ENCODE measurements at regions not wholly inside any gene's neighbourhood (a gene's known extent, or its start where the extent isn't known, plus 50 kb on each side); places are given as distances from the start of the nearest gene placed in this dataset.
A peak's percentile ranks its signal among the peaks of the same experiment; 100 is the strongest.

- intact Hi-C loops (cut with micrococcal nuclease; ENCODE audit: unreplicated experiment) (no loop called here), in situ Hi-C loops (cut with MboI) (no loop called here)
- H3K27me3 ChIP-seq (replicated peaks in 1 of 2; ENCODE audit: control insufficient read depth in 2 of 2, insufficient read depth in 2 of 2, low read length in 1 of 2) = no peaks in the 10 kb centered on the region
- no peaks in the 10 kb centered on the region for H3K79me2 ChIP-seq (ENCODE audit: control insufficient read depth, insufficient read depth, low read length)
- no peaks in the 10 kb centered on the region for H4K20me1 ChIP-seq (ENCODE audit: control insufficient read depth, insufficient read depth)
- ChIA-PET RAD21 (ENCODE audit: unreplicated experiment) (interaction anchor here (0.7 to 2.4 kb wide), 3 partner anchors 9 to 129 kb away, joined by 3 to 8 read pairs (median 3); partner anchors contain the start of gene TP63), SMC1A (ENCODE audit: uncharacterized antibody, unreplicated experiment) (interaction anchor here (0.6 to 2.8 kb wide), 7 partner anchors 10 to 445 kb away, joined by 3 to 28 read pairs (median 4); no protein-coding TSS in a partner anchor), CTCF (interaction anchor here (0.7 to 3.2 kb wide), 6 partner anchors 9 to 446 kb away, joined by 3 to 9 read pairs (median 4); no protein-coding TSS in a partner anchor), POLR2A (no interaction called here)
- H3K9ac ChIP-seq (ENCODE audit: control insufficient read depth, insufficient read depth, low read length) = no peak overlapping the region
- no peak overlapping the region for H3K4me2 ChIP-seq (ENCODE audit: control insufficient read depth, insufficient read depth)
- TF ChIP-seq PRDM15 (CRISPR knock-in tag; IDR thresholded peaks at IDR 0.05) = no peak
- TF ChIP-seq BMI1 (IDR thresholded peaks at IDR 0.05; ENCODE audit: borderline replicate concordance) = no peak
- TF ChIP-seq BCLAF1 (IDR thresholded peaks at IDR 0.05) = no peak
- no peak for TF ChIP-seq YBX1 (IDR thresholded peaks at IDR 0.05)
- no peak for TF ChIP-seq SIN3A (IDR thresholded peaks at IDR 0.05; ENCODE audit: low read depth, low read length)
- no peak for TF ChIP-seq PKNOX1 (IDR thresholded peaks at IDR 0.05)
- no peak for TF ChIP-seq HDAC2 (IDR thresholded peaks at IDR 0.05)
- no peaks in the 10 kb centered on the region for H3K36me3 ChIP-seq (ENCODE audit: control insufficient read depth in 2 of 2, insufficient read depth in 2 of 2, low read length in 1 of 2)
- WGBS (ENCODE audit: insufficient coverage, insufficient replicate concordance, low lambda C conversion rate, missing lambda C conversion rate) = 97% methylated on average over 4 of the region's 4 CpGs
- FAIRE-seq (no peak), ATAC-seq (peak; percentile 25; the same call in 1 of the 3 replicates), DNase-seq (ENCODE audit: low read depth, low spot score) (no peak)
- peaks cover 10% of the 10 kb centered on the region; the same call in 1 of the 2 replicates for H3K4me1 ChIP-seq (ENCODE audit: control insufficient read depth, insufficient read depth, low read length)
- no TSS peak for BruUV-seq (replicated peaks)
- H3K27ac ChIP-seq (ENCODE audit: control insufficient read depth, insufficient read depth) = no peak overlapping the region
- H3K9me3 ChIP-seq (replicated peaks; ENCODE audit: control insufficient read depth, insufficient read depth, low read length) = no peaks in the 10 kb centered on the region; the same call in 1 of the 3 replicates
- no peak overlapping the region for H2AFZ ChIP-seq (ENCODE audit: control insufficient read depth, low read depth, low read length)
- no peak overlapping the region for H3K4me3 ChIP-seq
Observed at GRCh38 chr3:189502256-189502655, 128.9 kb upstream of the TP63 start.

Measured in GM12878 (cell line).